HG02938 (cell line): ENCODE measurements at regions not wholly inside any gene's neighbourhood (a gene's known extent, or its start where the extent isn't known, plus 50 kb on each side); places are given as distances from the start of the nearest gene placed in this dataset.
"Not testable (repeated sequence)": the region's sequence is repeated elsewhere in the genome, so short reads cannot be mapped to it uniquely, and the experiment has no call there.

Experiments
- ATAC-seq: cut with Tn5 transposase; IDR thresholded peaks from one replicate; pipeline ENCODE4 v1.9.1; 2021; ENCODE audit warnings: mild to moderate bottlenecking, moderate library complexity; ENCODE audit not compliant: unreplicated experiment

GRCh38 chr4:123209436-123209835, 187.2 kb upstream of the SPRY1 start:
- no peak for ATAC-seq

GRCh38 chr4:123215536-123215935, 181.1 kb upstream of the SPRY1 start:
- no peak for ATAC-seq

GRCh38 chr4:123216543-123216942, 180.1 kb upstream of the SPRY1 start:
- ATAC-seq = no peak

GRCh38 chr4:123216946-123217345, 179.6 kb upstream of the SPRY1 start:
- no peak for ATAC-seq

GRCh38 chr4:123217664-123218063, 178.9 kb upstream of the SPRY1 start:
- ATAC-seq = no peak

- ATAC-seq = no peak
Observed at GRCh38 chr4:123218981-123219380, 177.6 kb upstream of the SPRY1 start.

- no peak for ATAC-seq
Observed at GRCh38 chr4:123229286-123229685, 167.3 kb upstream of the SPRY1 start.

GRCh38 chr4:123230061-123230460, 166.5 kb upstream of the SPRY1 start:
- ATAC-seq = no peak

- no peak for ATAC-seq
Observed at GRCh38 chr4:123232439-123232838, 164.2 kb upstream of the SPRY1 start.

GRCh38 chr4:123233136-123233768, 163.3 kb upstream of the SPRY1 start:
- no peak for ATAC-seq

GRCh38 chr4:123234955-123235354, 161.6 kb upstream of the SPRY1 start:
- ATAC-seq = no peak

- ATAC-seq = no peak
Observed at GRCh38 chr4:123235431-123235830, 161.2 kb upstream of the SPRY1 start.

- ATAC-seq = no peak
Observed at GRCh38 chr4:123236606-123237005, 160.0 kb upstream of the SPRY1 start.

- ATAC-seq = not testable (repeated sequence)
Observed at GRCh38 chr4:123240286-123240685, 156.3 kb upstream of the SPRY1 start.

GRCh38 chr4:123243220-123243619, 153.4 kb upstream of the SPRY1 start:
- not testable (repeated sequence) for ATAC-seq

- no peak for ATAC-seq
Observed at GRCh38 chr4:123244137-123244536, 152.5 kb upstream of the SPRY1 start.

GRCh38 chr4:123246085-123246484, 150.5 kb upstream of the SPRY1 start:
- ATAC-seq = no peak

- ATAC-seq = no peak
Observed at GRCh38 chr4:123248085-123248659, 148.4 kb upstream of the SPRY1 start.

- ATAC-seq = no peak
Observed at GRCh38 chr4:123249821-123250220, 146.8 kb upstream of the SPRY1 start.

- no peak for ATAC-seq
Observed at GRCh38 chr4:123250843-123251242, 145.8 kb upstream of the SPRY1 start.

- no peak for ATAC-seq
Observed at GRCh38 chr4:123255971-123256370, 140.6 kb upstream of the SPRY1 start.

- no peak for ATAC-seq
Observed at GRCh38 chr4:123256901-123257300, 139.7 kb upstream of the SPRY1 start.

GRCh38 chr4:123257591-123257990, 139.0 kb upstream of the SPRY1 start:
- ATAC-seq = no peak
